ENCODE measurements at regions not wholly inside any gene's neighbourhood (a gene's known extent, or its start where the extent isn't known, plus 50 kb on each side); places are given as distances from the start of the nearest gene placed in this dataset.

DNA sequence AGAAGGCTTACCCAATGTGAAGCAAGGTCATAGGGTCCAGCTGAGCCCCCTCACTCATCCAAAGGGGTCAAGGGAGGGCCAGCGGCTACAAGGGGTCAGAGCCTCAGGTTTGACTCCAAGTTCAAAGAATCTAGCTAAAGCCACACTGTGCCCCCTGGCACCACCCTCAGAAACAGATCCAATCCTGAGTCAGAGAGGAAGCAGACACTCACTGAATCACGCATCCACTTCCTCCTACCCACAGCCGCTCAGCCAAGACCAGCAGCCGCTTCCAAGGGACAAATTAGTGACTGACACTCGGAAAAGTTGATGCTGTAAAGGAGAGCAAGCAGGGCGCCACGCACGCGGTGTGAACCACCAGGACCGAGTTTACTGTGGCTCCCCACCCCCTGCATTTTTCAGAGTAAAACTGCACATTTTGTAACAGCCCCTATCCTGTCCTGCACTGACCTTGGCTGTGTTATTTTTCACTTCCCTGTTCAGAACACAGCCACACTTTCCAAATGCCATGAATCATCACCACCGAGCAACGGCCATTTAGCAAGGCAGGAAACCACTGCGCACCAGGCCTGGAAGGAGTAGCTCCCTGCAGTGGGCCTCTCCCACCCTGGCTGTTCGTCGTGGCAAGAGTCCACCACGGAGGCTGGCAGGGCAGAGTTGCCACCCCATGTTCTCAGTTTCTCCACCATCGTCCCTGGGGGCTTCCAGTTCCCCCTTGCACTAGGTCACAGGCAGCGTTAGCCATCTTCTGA is 147.8 kb downstream of the TOMM20 start (continued):
- TF ChIP-seq ZHX2 (IDR thresholded peaks at IDR 0.05; ENCODE audit: low read depth) (peak; percentile 70), ZHX2 (CRISPR knock-in tag; IDR thresholded peaks at IDR 0.05; ENCODE audit: borderline replicate concordance) (no peak), ZNF670 (CRISPR knock-in tag; IDR thresholded peaks at IDR 0.05; ENCODE audit: borderline replicate concordance) (peak; percentile 68; the same call in 1 of the 2 replicates), JUND (CRISPR knock-in tag; IDR thresholded peaks at IDR 0.05) (peak; percentile 37), HDAC1 (CRISPR knock-in tag; IDR thresholded peaks at IDR 0.05) (peak; percentile 75), ZMYM3 (CRISPR knock-in tag; IDR thresholded peaks at IDR 0.05) (peak; percentile 53), JARID2 (CRISPR knock-in tag; IDR thresholded peaks at IDR 0.05; ENCODE audit: insufficient replicate concordance) (no peak), NONO (IDR thresholded peaks at IDR 0.05) (no peak), NONO (CRISPR knock-in tag; conservative IDR thresholded peaks at IDR 0.05) (no peak; the same call in 1 of the 2 replicates), NFRKB (IDR thresholded peaks at IDR 0.05) (no peak), SNAPC4 (CRISPR knock-in tag; IDR thresholded peaks at IDR 0.05) (no peak)
- TF ChIP-seq, protein P1, sequence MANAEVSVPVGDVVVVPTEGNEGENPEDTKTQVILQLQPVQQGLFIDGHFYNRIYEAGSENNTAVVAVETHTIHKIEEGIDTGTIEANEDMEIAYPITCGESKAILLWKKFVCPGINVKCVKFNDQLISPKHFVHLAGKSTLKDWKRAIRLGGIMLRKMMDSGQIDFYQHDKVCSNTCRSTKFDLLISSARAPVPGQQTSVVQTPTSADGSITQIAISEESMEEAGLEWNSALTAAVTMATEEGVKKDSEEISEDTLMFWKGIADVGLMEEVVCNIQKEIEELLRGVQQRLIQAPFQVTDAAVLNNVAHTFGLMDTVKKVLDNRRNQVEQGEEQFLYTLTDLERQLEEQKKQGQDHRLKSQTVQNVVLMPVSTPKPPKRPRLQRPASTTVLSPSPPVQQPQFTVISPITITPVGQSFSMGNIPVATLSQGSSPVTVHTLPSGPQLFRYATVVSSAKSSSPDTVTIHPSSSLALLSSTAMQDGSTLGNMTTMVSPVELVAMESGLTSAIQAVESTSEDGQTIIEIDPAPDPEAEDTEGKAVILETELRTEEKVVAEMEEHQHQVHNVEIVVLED (CRISPR knock-in tag; IDR thresholded peaks at IDR 0.05; ENCODE audit: borderline replicate concordance), result no peak
- TF ChIP-seq, protein P2, sequence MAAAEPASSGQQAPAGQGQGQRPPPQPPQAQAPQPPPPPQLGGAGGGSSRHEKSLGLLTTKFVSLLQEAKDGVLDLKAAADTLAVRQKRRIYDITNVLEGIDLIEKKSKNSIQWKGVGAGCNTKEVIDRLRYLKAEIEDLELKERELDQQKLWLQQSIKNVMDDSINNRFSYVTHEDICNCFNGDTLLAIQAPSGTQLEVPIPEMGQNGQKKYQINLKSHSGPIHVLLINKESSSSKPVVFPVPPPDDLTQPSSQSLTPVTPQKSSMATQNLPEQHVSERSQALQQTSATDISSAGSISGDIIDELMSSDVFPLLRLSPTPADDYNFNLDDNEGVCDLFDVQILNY (CRISPR knock-in tag; conservative IDR thresholded peaks at IDR 0.05), result no peak
